ENCODE measurements at regions not wholly inside any gene's neighbourhood (a gene's known extent, or its start where the extent isn't known, plus 50 kb on each side); places are given as distances from the start of the nearest gene placed in this dataset.

- TF ChIP-seq REST (IDR thresholded peaks at IDR 0.05; ENCODE audit: borderline replicate concordance) (no peak), EZH2 (IDR thresholded peaks at IDR 0.05; ENCODE audit: borderline replicate concordance, insufficient read depth, low read length, poor library complexity, severe bottlenecking) (no peak), CTCF (IDR thresholded peaks at IDR 0.05; ENCODE audit: poor library complexity, severe bottlenecking) (no peak), POLR2AphosphoS5 (IDR thresholded peaks at IDR 0.05) (no peak), MXI1 (conservative IDR thresholded peaks at IDR 0.05; ENCODE audit: poor library complexity, severe bottlenecking) (no peak), EP300 (conservative IDR thresholded peaks at IDR 0.05; ENCODE audit: poor library complexity, severe bottlenecking) (no peak), RAD21 (conservative IDR thresholded peaks at IDR 0.05) (no peak), SMC3 (conservative IDR thresholded peaks at IDR 0.05; ENCODE audit: poor library complexity) (no peak)
Observed at GRCh38 chr11:92357344-92357743, 132.7 kb downstream of the FAT3 start.

All from neural cell (in vitro differentiated cells).